ENCODE measurements at regions not wholly inside any gene's neighbourhood (a gene's known extent, or its start where the extent isn't known, plus 50 kb on each side); places are given as distances from the start of the nearest gene placed in this dataset.
"Not testable (repeated sequence)": the region's sequence is repeated elsewhere in the genome, so short reads cannot be mapped to it uniquely, and the experiment has no call there.

GRCh38 chr2:62320657-62321357 lies 124.9 kb downstream of the B3GNT2 start:
- H3K4me1 ChIP-seq = no peaks in the 10 kb centered on the region
- no peaks in the 10 kb centered on the region for H3K27me3 ChIP-seq
- H3K9me3 ChIP-seq = no peaks in the 10 kb centered on the region
- no peak for DNase-seq
- H3K27ac ChIP-seq = no peak overlapping the region
- intact Hi-C loops (cut with DNase I; ENCODE audit: low total_unique reads) = no loop called here
- no peak for TF ChIP-seq CTCF (IDR thresholded peaks at IDR 0.05)
- TF ChIP-seq POLR2A (IDR thresholded peaks at IDR 0.05) = no peak
- H3K4me3 ChIP-seq = no peak overlapping the region
- no peaks in the 10 kb centered on the region for H3K36me3 ChIP-seq

- H3K4me3 ChIP-seq; H3K36me3 ChIP-seq; H3K9me3 ChIP-seq; H3K27me3 ChIP-seq; intact Hi-C loops (cut with DNase I; ENCODE audit: low total_unique reads); H3K4me1 ChIP-seq; H3K27ac ChIP-seq; DNase-seq: not testable (repeated sequence)
These were observed 124.2 kb downstream of the B3GNT2 start for GRCh38 chr2:62320137-62320536.

GRCh38 chr2:62319070-62319469 lies 123.2 kb downstream of the B3GNT2 start:
- Histone ChIP-seq H3K4me3 (no peak overlapping the region), H3K9me3 (no peaks in the 10 kb centered on the region), H3K27me3 (no peaks in the 10 kb centered on the region), H3K4me1 (no peaks in the 10 kb centered on the region), H3K36me3 (no peaks in the 10 kb centered on the region), H3K27ac (no peak overlapping the region)
- no peak for TF ChIP-seq CTCF (IDR thresholded peaks at IDR 0.05)
- TF ChIP-seq POLR2A (IDR thresholded peaks at IDR 0.05) = no peak
- intact Hi-C loops (cut with DNase I; ENCODE audit: low total_unique reads) = no loop called here
- DNase-seq = no peak

GRCh38 chr2:62315476-62315875 lies 119.6 kb downstream of the B3GNT2 start:
- no peak for TF ChIP-seq POLR2A (IDR thresholded peaks at IDR 0.05)
- no peak for TF ChIP-seq CTCF (IDR thresholded peaks at IDR 0.05)
- DNase-seq = no peak
- no peak overlapping the region for H3K27ac ChIP-seq
- H3K36me3 ChIP-seq = no peaks in the 10 kb centered on the region
- H3K4me3 ChIP-seq = no peak overlapping the region
- H3K9me3 ChIP-seq = no peaks in the 10 kb centered on the region
- intact Hi-C loops (cut with DNase I; ENCODE audit: low total_unique reads) = no loop called here
- no peaks in the 10 kb centered on the region for H3K4me1 ChIP-seq
- no peaks in the 10 kb centered on the region for H3K27me3 ChIP-seq

GRCh38 chr2:62314291-62314690 lies 118.4 kb downstream of the B3GNT2 start:
- H3K27me3 ChIP-seq = no peaks in the 10 kb centered on the region
- H3K4me1 ChIP-seq = no peaks in the 10 kb centered on the region
- H3K9me3 ChIP-seq = no peaks in the 10 kb centered on the region
- TF ChIP-seq CTCF (IDR thresholded peaks at IDR 0.05) = no peak
- no peak for TF ChIP-seq POLR2A (IDR thresholded peaks at IDR 0.05)
- no peaks in the 10 kb centered on the region for H3K36me3 ChIP-seq
- no peak overlapping the region for H3K4me3 ChIP-seq
- H3K27ac ChIP-seq = no peak overlapping the region
- intact Hi-C loops (cut with DNase I; ENCODE audit: low total_unique reads) = no loop called here
- DNase-seq = no peak

All from uterus (tissue), 3 donors.